Upper lobe of right lung (tissue), 1 donor: ENCODE measurements at regions not wholly inside any gene's neighbourhood (a gene's known extent, or its start where the extent isn't known, plus 50 kb on each side); places are given as distances from the start of the nearest gene placed in this dataset.

ENCODE experiments used
- ATAC-seq: fragments of 200-7000 bp; cut with Tn5 transposase; one replicate; pipeline ENCODE4 v1.9.1; 2020; ENCODE audit warnings: mild to moderate bottlenecking, moderate library complexity
- DNase-seq: peaks from one replicate; pipeline ENCODE4 v3.0.0-alpha.2; 2020
- H3K27ac ChIP-seq: fragments of 200-600 bp; one replicate; pipeline ENCODE4 v1.8.0; 2022
- H3K27me3 ChIP-seq: fragments of 200-600 bp; one replicate; pipeline ENCODE4 v1.8.0; 2022; ENCODE audit warnings: mild to moderate bottlenecking
- H3K36me3 ChIP-seq: fragments of 200-600 bp; one replicate; pipeline ENCODE4 v1.8.0; 2022
- H3K4me1 ChIP-seq: fragments of 200-600 bp; one replicate; pipeline ENCODE4 v1.8.0; 2022
- H3K4me3 ChIP-seq: fragments of 200-600 bp; one replicate; pipeline ENCODE4 v1.8.0; 2022; ENCODE audit warnings: mild to moderate bottlenecking
- H3K9me3 ChIP-seq: fragments of 200-600 bp; one replicate; pipeline ENCODE4 v1.8.0; 2022
- intact Hi-C: fragments of 100-400 bp; cut with DNase I; formaldehyde crosslinking; loops from one replicate; pipeline ENCODE4 v1.11.0; 2022
- TF ChIP-seq, protein P1 (sequence below): fragments of 200-600 bp; IDR thresholded peaks from one replicate; pipeline ENCODE4 v1.8.0; 2022; ENCODE audit warnings: antibody characterized with exemption
- donor health status: DM: no; HTN: yes; CAD: no; lungs with severe emphysema.

GRCh38 chr7:68005992-68006391 is 1009.4 kb downstream of the TYW1 start:
- ATAC-seq, result no peak
- TF ChIP-seq, protein P1, sequence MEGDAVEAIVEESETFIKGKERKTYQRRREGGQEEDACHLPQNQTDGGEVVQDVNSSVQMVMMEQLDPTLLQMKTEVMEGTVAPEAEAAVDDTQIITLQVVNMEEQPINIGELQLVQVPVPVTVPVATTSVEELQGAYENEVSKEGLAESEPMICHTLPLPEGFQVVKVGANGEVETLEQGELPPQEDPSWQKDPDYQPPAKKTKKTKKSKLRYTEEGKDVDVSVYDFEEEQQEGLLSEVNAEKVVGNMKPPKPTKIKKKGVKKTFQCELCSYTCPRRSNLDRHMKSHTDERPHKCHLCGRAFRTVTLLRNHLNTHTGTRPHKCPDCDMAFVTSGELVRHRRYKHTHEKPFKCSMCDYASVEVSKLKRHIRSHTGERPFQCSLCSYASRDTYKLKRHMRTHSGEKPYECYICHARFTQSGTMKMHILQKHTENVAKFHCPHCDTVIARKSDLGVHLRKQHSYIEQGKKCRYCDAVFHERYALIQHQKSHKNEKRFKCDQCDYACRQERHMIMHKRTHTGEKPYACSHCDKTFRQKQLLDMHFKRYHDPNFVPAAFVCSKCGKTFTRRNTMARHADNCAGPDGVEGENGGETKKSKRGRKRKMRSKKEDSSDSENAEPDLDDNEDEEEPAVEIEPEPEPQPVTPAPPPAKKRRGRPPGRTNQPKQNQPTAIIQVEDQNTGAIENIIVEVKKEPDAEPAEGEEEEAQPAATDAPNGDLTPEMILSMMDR, result no peak
- intact Hi-C loops, result no loop called here

GRCh38 chr7:68006619-68007018 is 1010.0 kb downstream of the TYW1 start:
- intact Hi-C loops, result no loop called here
- TF ChIP-seq, protein P1, result no peak
- Histone ChIP-seq H3K9me3 (no peaks in the 10 kb centered on the region), H3K27ac (no peak overlapping the region), H3K27me3 (no peaks in the 10 kb centered on the region), H3K4me1 (no peaks in the 10 kb centered on the region), H3K4me3 (no peak overlapping the region), H3K36me3 (no peaks in the 10 kb centered on the region)
- no peak for ATAC-seq
- no peak for DNase-seq

More at GRCh38 chr7:68005992-68006391, 1009.4 kb downstream of the TYW1 start:
- H3K4me1 ChIP-seq, result no peaks in the 10 kb centered on the region
- no peak overlapping the region for H3K4me3 ChIP-seq
- no peak for DNase-seq
- no peak overlapping the region for H3K27ac ChIP-seq
- H3K9me3 ChIP-seq, result no peaks in the 10 kb centered on the region
- H3K27me3 ChIP-seq, result no peaks in the 10 kb centered on the region
- no peaks in the 10 kb centered on the region for H3K36me3 ChIP-seq

GRCh38 chr7:68009716-68010115 is 1013.1 kb downstream of the TYW1 start:
- no peak for ATAC-seq
- Histone ChIP-seq H3K27ac (no peak overlapping the region), H3K36me3 (no peaks in the 10 kb centered on the region)

DNA sequence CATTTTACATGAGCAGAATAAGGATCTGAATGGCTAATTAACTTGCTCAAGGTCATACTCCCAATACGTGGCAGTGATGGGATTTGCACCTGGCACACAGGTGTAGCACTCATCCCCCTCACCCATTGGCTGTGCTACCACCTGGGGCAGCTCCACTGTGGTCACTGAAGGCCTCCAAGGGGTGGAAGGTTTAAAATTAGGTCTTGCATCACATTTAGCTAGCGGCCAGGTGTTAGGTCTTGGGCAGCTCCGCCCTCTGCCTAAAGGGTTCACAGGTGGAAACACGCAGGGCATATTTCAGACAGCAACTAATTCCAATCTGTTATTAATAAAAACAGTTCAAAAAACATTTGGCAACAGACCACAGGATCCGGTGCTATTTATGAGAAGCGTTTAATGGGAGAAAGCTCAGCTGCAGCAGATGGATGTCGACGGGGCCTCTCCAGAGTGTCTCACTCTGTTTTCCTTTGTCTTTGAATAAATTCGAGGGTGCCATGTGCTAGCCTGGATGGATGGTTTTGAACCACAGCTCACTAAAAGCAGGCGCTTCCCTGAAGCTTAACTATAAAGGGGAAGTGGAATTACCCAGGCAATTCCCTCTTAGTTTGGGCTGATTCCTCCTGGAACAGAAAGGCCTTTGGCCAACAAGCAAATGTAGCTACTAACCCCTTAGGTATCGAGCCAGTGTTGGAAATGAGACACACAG is 1017.6 kb downstream of the TYW1 start:
- Histone ChIP-seq H3K27me3 (no peaks in the 10 kb centered on the region), H3K9me3 (no peaks in the 10 kb centered on the region), H3K4me1 (no peaks in the 10 kb centered on the region), H3K27ac (no peak overlapping the region), H3K36me3 (no peaks in the 10 kb centered on the region), H3K4me3 (no peak overlapping the region)
- DNase-seq, result no peak
- TF ChIP-seq, protein P1, result no peak
- no peak for ATAC-seq
- intact Hi-C loops, result no loop called here

More at GRCh38 chr7:68009716-68010115, 1013.1 kb downstream of the TYW1 start:
- no peaks in the 10 kb centered on the region for H3K27me3 ChIP-seq
- no peak overlapping the region for H3K4me3 ChIP-seq
- no peaks in the 10 kb centered on the region for H3K9me3 ChIP-seq
- intact Hi-C loops, result no loop called here
- TF ChIP-seq, protein P1, result no peak
- H3K4me1 ChIP-seq, result no peaks in the 10 kb centered on the region
- no peak for DNase-seq

GRCh38 chr7:68015122-68015977 is 1018.7 kb downstream of the TYW1 start:
- no peaks in the 10 kb centered on the region for H3K9me3 ChIP-seq
- no peak overlapping the region for H3K4me3 ChIP-seq
- TF ChIP-seq, protein P1, result no peak
- no peak overlapping the region for H3K27ac ChIP-seq
- no peak for ATAC-seq
- H3K4me1 ChIP-seq, result no peaks in the 10 kb centered on the region
- DNase-seq, result no peak
- H3K36me3 ChIP-seq, result no peaks in the 10 kb centered on the region
- no peaks in the 10 kb centered on the region for H3K27me3 ChIP-seq
- intact Hi-C loops, result no loop called here
